GM12892 (cell line): ENCODE measurements at regions not wholly inside any gene's neighbourhood (a gene's known extent, or its start where the extent isn't known, plus 50 kb on each side); places are given as distances from the start of the nearest gene placed in this dataset.

Source experiments
- POLR2A ChIP-seq: IDR thresholded peaks from 2 replicates; pipeline ENCODE4 v1.6.1; 2011; ENCODE audit warnings: low read depth, low read length, control low read depth
- POLR2AphosphoS5 ChIP-seq: IDR thresholded peaks from 2 replicates; pipeline ENCODE4 v1.6.1; 2011; ENCODE audit warnings: low read depth, low read length, control low read depth

DNA sequence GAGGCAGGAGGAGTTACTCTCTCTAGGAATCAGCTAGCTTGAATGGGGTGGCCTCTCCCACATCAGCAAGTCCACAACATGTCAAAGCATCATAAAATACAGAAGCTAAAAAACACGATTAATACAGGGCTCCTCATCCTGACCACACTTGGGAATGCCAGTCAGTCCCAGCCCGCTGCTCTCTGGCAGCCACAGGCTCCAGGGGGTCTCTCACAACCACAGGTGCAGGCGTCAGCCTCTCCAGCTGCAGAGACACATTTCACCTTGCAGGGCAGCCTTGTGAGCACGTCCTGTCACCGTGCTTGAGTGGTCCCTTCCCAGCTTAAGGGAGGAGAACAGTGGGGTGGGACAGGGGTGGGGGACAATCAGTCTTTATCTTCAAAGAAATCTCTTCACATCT lies 137.4 kb upstream of the SH3BP4 start:
- no peak for TF ChIP-seq POLR2A
- no peak for TF ChIP-seq POLR2AphosphoS5
